Ishikawa (cell line): ENCODE measurements at regions not wholly inside any gene's neighbourhood (a gene's known extent, or its start where the extent isn't known, plus 50 kb on each side); places are given as distances from the start of the nearest gene placed in this dataset.

Source experiments
- CEBPB ChIP-seq: IDR thresholded peaks from 2 replicates; pipeline ENCODE4 v1.6.1; 2012
- CREB1 ChIP-seq: IDR thresholded peaks from 2 replicates; pipeline ENCODE4 v1.6.1; 2012; ENCODE audit warnings: low read depth
- EGR1 ChIP-seq: IDR thresholded peaks from 2 replicates; pipeline ENCODE4 v1.6.1; 2012
- EP300 ChIP-seq: IDR thresholded peaks from 2 replicates; pipeline ENCODE4 v1.6.1; 2012; ENCODE audit warnings: borderline replicate concordance
- FOXM1 ChIP-seq: IDR thresholded peaks from 2 replicates; pipeline ENCODE4 v1.6.1; 2012; ENCODE audit warnings: low read depth, borderline replicate concordance
- MAX ChIP-seq: IDR thresholded peaks from 2 replicates; pipeline ENCODE4 v1.6.1; 2012
- NFIC ChIP-seq: IDR thresholded peaks from 2 replicates; pipeline ENCODE4 v1.6.1; 2012
- RAD21 ChIP-seq: IDR thresholded peaks from 2 replicates; pipeline ENCODE4 v1.6.1; 2012; ENCODE audit warnings: low read depth
- TAF1 ChIP-seq: IDR thresholded peaks from 2 replicates; pipeline ENCODE4 v1.6.1; 2012; ENCODE audit warnings: low read depth, mild to moderate bottlenecking
- TCF12 ChIP-seq: IDR thresholded peaks from 2 replicates; pipeline ENCODE4 v1.6.1; 2012; ENCODE audit warnings: low read depth
- TEAD4 ChIP-seq: IDR thresholded peaks from 2 replicates; pipeline ENCODE4 v1.6.1; 2012
- USF1 ChIP-seq: IDR thresholded peaks from 2 replicates; pipeline ENCODE4 v1.6.1; 2012
- YY1 ChIP-seq: IDR thresholded peaks from 2 replicates; pipeline ENCODE4 v1.6.1; 2012; ENCODE audit warnings: low read depth
- ZBTB7A ChIP-seq: IDR thresholded peaks from 2 replicates; pipeline ENCODE4 v1.6.1; 2012; ENCODE audit warnings: low read depth
- TF ChIP-seq, protein P1 (sequence below): IDR thresholded peaks from 2 replicates; pipeline ENCODE4 v1.6.1; 2012; ENCODE audit warnings: low read depth, mild to moderate bottlenecking

GRCh38 chr2:17056236-17056635, 390.6 kb upstream of the CYRIA start:
- TF ChIP-seq TEAD4 (no peak), NFIC (no peak), FOXM1 (no peak), TAF1 (no peak), USF1 (no peak)

GRCh38 chr2:17052001-17052400, 386.4 kb upstream of the CYRIA start:
- no peak for TF ChIP-seq EP300
- TF ChIP-seq, protein P1, sequence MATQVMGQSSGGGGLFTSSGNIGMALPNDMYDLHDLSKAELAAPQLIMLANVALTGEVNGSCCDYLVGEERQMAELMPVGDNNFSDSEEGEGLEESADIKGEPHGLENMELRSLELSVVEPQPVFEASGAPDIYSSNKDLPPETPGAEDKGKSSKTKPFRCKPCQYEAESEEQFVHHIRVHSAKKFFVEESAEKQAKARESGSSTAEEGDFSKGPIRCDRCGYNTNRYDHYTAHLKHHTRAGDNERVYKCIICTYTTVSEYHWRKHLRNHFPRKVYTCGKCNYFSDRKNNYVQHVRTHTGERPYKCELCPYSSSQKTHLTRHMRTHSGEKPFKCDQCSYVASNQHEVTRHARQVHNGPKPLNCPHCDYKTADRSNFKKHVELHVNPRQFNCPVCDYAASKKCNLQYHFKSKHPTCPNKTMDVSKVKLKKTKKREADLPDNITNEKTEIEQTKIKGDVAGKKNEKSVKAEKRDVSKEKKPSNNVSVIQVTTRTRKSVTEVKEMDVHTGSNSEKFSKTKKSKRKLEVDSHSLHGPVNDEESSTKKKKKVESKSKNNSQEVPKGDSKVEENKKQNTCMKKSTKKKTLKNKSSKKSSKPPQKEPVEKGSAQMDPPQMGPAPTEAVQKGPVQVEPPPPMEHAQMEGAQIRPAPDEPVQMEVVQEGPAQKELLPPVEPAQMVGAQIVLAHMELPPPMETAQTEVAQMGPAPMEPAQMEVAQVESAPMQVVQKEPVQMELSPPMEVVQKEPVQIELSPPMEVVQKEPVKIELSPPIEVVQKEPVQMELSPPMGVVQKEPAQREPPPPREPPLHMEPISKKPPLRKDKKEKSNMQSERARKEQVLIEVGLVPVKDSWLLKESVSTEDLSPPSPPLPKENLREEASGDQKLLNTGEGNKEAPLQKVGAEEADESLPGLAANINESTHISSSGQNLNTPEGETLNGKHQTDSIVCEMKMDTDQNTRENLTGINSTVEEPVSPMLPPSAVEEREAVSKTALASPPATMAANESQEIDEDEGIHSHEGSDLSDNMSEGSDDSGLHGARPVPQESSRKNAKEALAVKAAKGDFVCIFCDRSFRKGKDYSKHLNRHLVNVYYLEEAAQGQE: no peak
- TF ChIP-seq USF1: no peak
- no peak for TF ChIP-seq RAD21
- TF ChIP-seq MAX: no peak

- TF ChIP-seq RAD21 (no peak), EGR1 (no peak), EP300 (no peak), TEAD4 (no peak), NFIC (no peak), ZBTB7A (no peak), USF1 (no peak), FOXM1 (no peak), TCF12 (no peak), YY1 (no peak), CREB1 (no peak), TAF1 (no peak), MAX (no peak), CEBPB (no peak)
- TF ChIP-seq, protein P1: no peak
These were observed 385.9 kb upstream of the CYRIA start for GRCh38 chr2:17051538-17051937.

DNA sequence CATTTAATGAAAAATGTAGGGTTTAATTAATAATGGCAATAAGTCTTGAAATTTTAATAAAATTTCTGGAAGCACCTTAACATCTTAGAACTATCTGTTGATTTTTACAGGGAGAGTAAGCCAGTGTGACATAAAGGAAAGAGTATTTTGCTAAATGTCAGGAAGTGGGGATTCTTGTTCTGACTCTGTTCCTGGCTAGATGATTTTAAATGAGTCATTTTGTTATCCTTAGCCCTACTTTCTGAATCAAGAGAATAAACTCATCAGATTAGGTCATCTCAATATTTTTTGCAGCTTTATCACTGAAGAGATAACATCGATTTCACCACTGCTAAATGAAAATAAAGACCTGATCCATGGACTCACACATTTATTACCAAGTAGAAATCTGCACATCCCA, 377.5 kb upstream of the CYRIA start:
- no peak for TF ChIP-seq FOXM1
- no peak for TF ChIP-seq TAF1
- TF ChIP-seq CEBPB: no peak
- no peak for TF ChIP-seq EGR1
- no peak for TF ChIP-seq ZBTB7A
- TF ChIP-seq USF1: no peak

DNA sequence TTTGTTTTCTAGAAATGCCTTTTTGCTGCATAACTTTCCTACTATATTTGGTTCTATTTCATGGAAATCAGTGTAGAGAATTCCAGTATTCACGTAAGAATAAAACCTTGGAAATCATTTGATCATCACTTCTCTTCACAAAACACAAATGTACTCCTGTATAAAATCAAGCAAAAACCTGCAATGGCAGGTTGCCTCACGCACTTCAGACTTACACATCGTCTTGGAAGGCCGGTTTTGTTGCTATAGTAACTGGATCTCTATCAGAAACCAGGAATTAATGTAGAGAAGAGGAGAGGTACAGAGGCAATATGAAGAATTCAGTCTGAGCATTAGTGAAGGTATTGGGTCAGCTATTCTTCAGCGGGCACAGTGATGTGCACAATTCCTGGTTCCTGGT, 370.7 kb upstream of the CYRIA start:
- TF ChIP-seq EGR1: no peak
- TF ChIP-seq NFIC: no peak
- TF ChIP-seq, protein P1: no peak
- no peak for TF ChIP-seq EP300
- TF ChIP-seq FOXM1: no peak
- no peak for TF ChIP-seq TCF12
- no peak for TF ChIP-seq CREB1
- no peak for TF ChIP-seq CEBPB
- no peak for TF ChIP-seq TAF1
- no peak for TF ChIP-seq TEAD4
- TF ChIP-seq ZBTB7A: no peak
- TF ChIP-seq USF1: no peak
